BJ (cell line): ENCODE measurements at regions not wholly inside any gene's neighbourhood (a gene's known extent, or its start where the extent isn't known, plus 50 kb on each side); places are given as distances from the start of the nearest gene placed in this dataset.

Experiments used
- CTCF ChIA-PET: fragments of 350-600 bp; formaldehyde crosslinking; extraction: SDS; loops from one replicate; lab custom pipeline; 2021; ENCODE audit warnings: antibody characterized with exemption, inconsistent platforms; lab: Yijun Ruan, JAX
- POLR2A ChIA-PET: fragments of 300-600 bp; sonication (Branson Sonifier 250); formaldehyde crosslinking; extraction: SDS; loops from one replicate; lab custom pipeline; 2021; ENCODE audit warnings: antibody characterized with exemption; lab: Charles Lee
- DNase-seq: peaks from one replicate; pipeline ENCODE4 v3.0.0-alpha.2; 2011; ENCODE audit warnings: low read depth
- H3K27me3 ChIP-seq: 2 replicates; pipeline ENCODE4 v1.6.0; 2011; ENCODE audit warnings: low read length; ENCODE audit not compliant: control insufficient read depth, insufficient read depth
- H3K36me3 ChIP-seq: 2 replicates; pipeline ENCODE4 v1.5.1; 2011; ENCODE audit warnings: low read length; ENCODE audit not compliant: control insufficient read depth, insufficient read depth
- H3K4me3 ChIP-seq: 2 replicates; pipeline ENCODE4 v1.5.1; 2011; ENCODE audit warnings: low read depth, mild to moderate bottlenecking, control low read depth, low read length
- TF ChIP-seq, protein P1 (sequence below): IDR thresholded peaks from 2 replicates; pipeline ENCODE4 v1.5.1; 2011; ENCODE audit warnings: low read depth, mild to moderate bottlenecking, control low read depth, inconsistent platforms, low read length, moderate library complexity; ENCODE audit not compliant: insufficient read depth

- POLR2A ChIA-PET: no interaction called here
Observed at GRCh38 chr14:105877645-105878044, 351.3 kb downstream of the TMEM121 start.

GRCh38 chr14:105878125-105878524 is 351.7 kb downstream of the TMEM121 start:
- Histone ChIP-seq H3K4me3 (no peak overlapping the region), H3K27me3 (no peaks in the 10 kb centered on the region), H3K36me3 (no peaks in the 10 kb centered on the region)
- DNase-seq: no peak
- ChIA-PET POLR2A (no interaction called here), CTCF (no interaction called here)
- TF ChIP-seq, protein P1, sequence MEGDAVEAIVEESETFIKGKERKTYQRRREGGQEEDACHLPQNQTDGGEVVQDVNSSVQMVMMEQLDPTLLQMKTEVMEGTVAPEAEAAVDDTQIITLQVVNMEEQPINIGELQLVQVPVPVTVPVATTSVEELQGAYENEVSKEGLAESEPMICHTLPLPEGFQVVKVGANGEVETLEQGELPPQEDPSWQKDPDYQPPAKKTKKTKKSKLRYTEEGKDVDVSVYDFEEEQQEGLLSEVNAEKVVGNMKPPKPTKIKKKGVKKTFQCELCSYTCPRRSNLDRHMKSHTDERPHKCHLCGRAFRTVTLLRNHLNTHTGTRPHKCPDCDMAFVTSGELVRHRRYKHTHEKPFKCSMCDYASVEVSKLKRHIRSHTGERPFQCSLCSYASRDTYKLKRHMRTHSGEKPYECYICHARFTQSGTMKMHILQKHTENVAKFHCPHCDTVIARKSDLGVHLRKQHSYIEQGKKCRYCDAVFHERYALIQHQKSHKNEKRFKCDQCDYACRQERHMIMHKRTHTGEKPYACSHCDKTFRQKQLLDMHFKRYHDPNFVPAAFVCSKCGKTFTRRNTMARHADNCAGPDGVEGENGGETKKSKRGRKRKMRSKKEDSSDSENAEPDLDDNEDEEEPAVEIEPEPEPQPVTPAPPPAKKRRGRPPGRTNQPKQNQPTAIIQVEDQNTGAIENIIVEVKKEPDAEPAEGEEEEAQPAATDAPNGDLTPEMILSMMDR: no peak

More at GRCh38 chr14:105877645-105878044, 351.3 kb downstream of the TMEM121 start:
- TF ChIP-seq, protein P1: no peak
- Histone ChIP-seq H3K36me3 (no peaks in the 10 kb centered on the region), H3K4me3 (no peak overlapping the region), H3K27me3 (no peaks in the 10 kb centered on the region)
- no peak for DNase-seq
- CTCF ChIA-PET: no interaction called here

GRCh38 chr14:105878554-105878953 is 352.2 kb downstream of the TMEM121 start:
- Histone ChIP-seq H3K4me3 (no peak overlapping the region), H3K27me3 (no peaks in the 10 kb centered on the region), H3K36me3 (no peaks in the 10 kb centered on the region)
- ChIA-PET POLR2A (no interaction called here), CTCF (no interaction called here)
- DNase-seq: no peak
- TF ChIP-seq, protein P1: no peak

DNA sequence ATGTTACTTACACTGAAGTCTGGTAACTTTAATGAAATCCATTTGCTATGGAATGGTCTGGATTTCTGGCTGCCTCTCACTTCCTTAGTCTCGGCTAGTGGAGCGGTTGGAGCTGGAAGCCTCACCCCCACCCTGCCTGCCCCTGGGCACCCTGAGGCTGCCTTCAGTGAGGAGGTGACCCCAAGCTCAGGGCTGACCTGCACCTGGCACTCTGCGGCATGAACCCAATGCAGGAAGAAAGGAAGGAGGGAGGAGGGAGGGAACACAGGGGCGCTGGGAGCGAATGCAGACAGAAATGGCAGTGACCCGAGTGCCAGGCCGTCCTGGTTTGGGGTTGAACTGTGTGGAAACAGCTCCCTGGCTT is 353.1 kb downstream of the TMEM121 start:
- Histone ChIP-seq H3K36me3 (no peaks in the 10 kb centered on the region), H3K4me3 (no peak overlapping the region), H3K27me3 (no peaks in the 10 kb centered on the region)
- POLR2A ChIA-PET: no interaction called here
- TF ChIP-seq, protein P1: no peak
- no peak for DNase-seq
- CTCF ChIA-PET: no interaction called here

- POLR2A ChIA-PET: no interaction called here
- no peak for DNase-seq
- no peak overlapping the region for H3K4me3 ChIP-seq
- H3K27me3 ChIP-seq: no peaks in the 10 kb centered on the region
- CTCF ChIA-PET: no interaction called here
- no peaks in the 10 kb centered on the region for H3K36me3 ChIP-seq
- TF ChIP-seq, protein P1: no peak
Observed at GRCh38 chr14:105879867-105880561, 353.6 kb downstream of the TMEM121 start.
